ENCODE measurements at regions not wholly inside any gene's neighbourhood (a gene's known extent, or its start where the extent isn't known, plus 50 kb on each side); places are given as distances from the start of the nearest gene placed in this dataset.

- TF ChIP-seq GLMP (CRISPR knock-in tag; IDR thresholded peaks at IDR 0.05; ENCODE audit: borderline replicate concordance) = no peak
Observed at GRCh38 chr22:48112687-48113521, 1350.5 kb downstream of the TBC1D22A start (continued).

- H3K9me3 ChIP-seq (ENCODE audit: low read length) = no peaks in the 10 kb centered on the region
- in situ Hi-C loops (cut with HindIII; ENCODE audit: extremely low pct_ligation_motif_present, low pct_unique_long_range_greater_than_20kb) (no loop called here), intact Hi-C loops (cut with micrococcal nuclease; ENCODE audit: unreplicated experiment) (no loop called here)
- H2AFZ ChIP-seq (ENCODE audit: low read length) = no peak overlapping the region
- FAIRE-seq = no peak
- H3K9ac ChIP-seq (ENCODE audit: insufficient read depth, low read depth, low read length) = no peak overlapping the region
- 7% methylated on average over 5 of the region's 6 CpGs for WGBS (ENCODE audit: low lambda C conversion rate)
- H3K4me2 ChIP-seq (ENCODE audit: low read depth, low read length) = no peak overlapping the region
- no peak overlapping the region for H3K27ac ChIP-seq (ENCODE audit: extremely low read length, insufficient read depth, low read length)
- H4K20me1 ChIP-seq (ENCODE audit: insufficient read depth, low read length) = no peaks in the 10 kb centered on the region
- no peak for DNase-seq (ENCODE audit: low spot score)
- CTCF ChIA-PET (ENCODE audit: low intra/inter-chr PET ratio, low total read pairs) = no interaction called here
- no peak overlapping the region for H3K4me3 ChIP-seq (replicated peaks in 1 of 3; ENCODE audit: insufficient read depth in 1 of 3, low read depth in 2 of 3, low read length in 3 of 3)
- POLR2A ChIA-PET = no interaction called here
- no peaks in the 10 kb centered on the region for H3K36me3 ChIP-seq (replicated peaks in 1 of 2; ENCODE audit: control insufficient read depth in 1 of 2, insufficient read depth in 2 of 2, low read length in 2 of 2)
- peaks cover 0 to 28% of the 10 kb centered on the region in 2 experiments; a peak in 3 of 5 replicates for H3K27me3 ChIP-seq (ENCODE audit: control insufficient read depth in 1 of 2, insufficient read depth in 2 of 2, low read length in 2 of 2)
- no peak for ATAC-seq
- no TSS peak for BruUV-seq (replicated peaks)
- H3K79me2 ChIP-seq (ENCODE audit: insufficient read depth, low read length) = no peaks in the 10 kb centered on the region
- H3K4me1 ChIP-seq (ENCODE audit: insufficient read depth, low read length) = no peaks in the 10 kb centered on the region
- TF ChIP-seq KLF6 (CRISPR knock-in tag; IDR thresholded peaks at IDR 0.05) (no peak), ZNF230 (CRISPR knock-in tag; IDR thresholded peaks at IDR 0.05) (no peak), ZBTB34 (CRISPR knock-in tag; IDR thresholded peaks at IDR 0.05) (no peak), ZBTB43 (CRISPR knock-in tag; conservative IDR thresholded peaks at IDR 0.05) (no peak), SETDB1 (CRISPR knock-in tag; IDR thresholded peaks at IDR 0.05; ENCODE audit: borderline replicate concordance) (no peak), ZZZ3 (CRISPR knock-in tag; IDR thresholded peaks at IDR 0.05; ENCODE audit: borderline replicate concordance) (no peak), LRRFIP1 (CRISPR knock-in tag; conservative IDR thresholded peaks at IDR 0.05) (no peak), SMYD3 (CRISPR knock-in tag; IDR thresholded peaks at IDR 0.05) (no peak), ZNF780A (CRISPR knock-in tag; IDR thresholded peaks at IDR 0.05) (no peak), ZKSCAN1 (IDR thresholded peaks at IDR 0.05; ENCODE audit: low read length) (no peak), TRAFD1 (CRISPR knock-in tag; IDR thresholded peaks at IDR 0.05; ENCODE audit: borderline replicate concordance) (no peak), ZNF260 (CRISPR knock-in tag; IDR thresholded peaks at IDR 0.05; ENCODE audit: borderline replicate concordance, low read depth) (no peak)
Observed at GRCh38 chr22:48106715-48107259, 1344.3 kb downstream of the TBC1D22A start.

Measured in HepG2 (cell line).